Osteoblast (primary cell): ENCODE measurements at regions not wholly inside any gene's neighbourhood (a gene's known extent, or its start where the extent isn't known, plus 50 kb on each side); places are given as distances from the start of the nearest gene placed in this dataset.

Experiments used
- DNase-seq: peaks from one replicate; pipeline ENCODE4 v3.0.0; 2011; ENCODE audit warnings: low spot score, mixed read lengths; ENCODE audit not compliant: insufficient read length; ENCODE audit errors: missing footprints
- H2AFZ ChIP-seq: 2 replicates; pipeline ENCODE4 v1.6.0; 2011; ENCODE audit warnings: mild to moderate bottlenecking, low read length
- H3K27ac ChIP-seq: 2 replicates; pipeline ENCODE4 v1.5.1; 2011; ENCODE audit warnings: mild to moderate bottlenecking, low read depth, low read length, moderate library complexity
- H3K27me3 ChIP-seq: 2 replicates; pipeline ENCODE4 v1.6.0; 2012; ENCODE audit warnings: mild to moderate bottlenecking, control low read depth, inconsistent platforms, low read length, moderate library complexity; ENCODE audit not compliant: insufficient read depth
- H3K36me3 ChIP-seq: 2 replicates; pipeline ENCODE4 v1.5.1; 2011; ENCODE audit warnings: mild to moderate bottlenecking, low read length, control low read depth, moderate library complexity; ENCODE audit not compliant: insufficient read depth
- H3K4me1 ChIP-seq: 2 replicates; pipeline ENCODE4 v1.5.1; 2011; ENCODE audit warnings: mild to moderate bottlenecking, low read length, control low read depth, moderate library complexity; ENCODE audit not compliant: insufficient read depth
- H3K4me2 ChIP-seq: 2 replicates; pipeline ENCODE4 v1.6.0; 2011; ENCODE audit warnings: mild to moderate bottlenecking, low read length; ENCODE audit not compliant: insufficient read depth
- H3K4me3 ChIP-seq: fragments of 200-600 bp; sonication (generic); 3 replicates; pipeline ENCODE4 v1.5.1; 2012; ENCODE audit warnings: mild to moderate bottlenecking, low read length, inconsistent platforms; ENCODE audit not compliant: insufficient read depth
- H3K79me2 ChIP-seq: 2 replicates; pipeline ENCODE4 v1.6.0; 2012; ENCODE audit warnings: mild to moderate bottlenecking, low read length, control low read depth, inconsistent platforms; ENCODE audit not compliant: insufficient read depth
- H3K9me3 ChIP-seq: 2 replicates; pipeline ENCODE4 v1.5.1; 2011; ENCODE audit warnings: low read depth, low read length, control low read depth
- H4K20me1 ChIP-seq: 2 replicates; pipeline ENCODE4 v1.6.0; 2012; ENCODE audit warnings: mild to moderate bottlenecking, low read length, control low read depth; ENCODE audit not compliant: insufficient read depth
- TF ChIP-seq, protein P1 (sequence below): IDR thresholded peaks from 2 replicates; pipeline ENCODE4 v1.5.1; 2011; ENCODE audit warnings: mild to moderate bottlenecking, low read depth, low read length, moderate library complexity; ENCODE audit errors: extremely low read depth

- no peak for DNase-seq
- H3K36me3 ChIP-seq, result no peaks in the 10 kb centered on the region
- TF ChIP-seq, protein P1, sequence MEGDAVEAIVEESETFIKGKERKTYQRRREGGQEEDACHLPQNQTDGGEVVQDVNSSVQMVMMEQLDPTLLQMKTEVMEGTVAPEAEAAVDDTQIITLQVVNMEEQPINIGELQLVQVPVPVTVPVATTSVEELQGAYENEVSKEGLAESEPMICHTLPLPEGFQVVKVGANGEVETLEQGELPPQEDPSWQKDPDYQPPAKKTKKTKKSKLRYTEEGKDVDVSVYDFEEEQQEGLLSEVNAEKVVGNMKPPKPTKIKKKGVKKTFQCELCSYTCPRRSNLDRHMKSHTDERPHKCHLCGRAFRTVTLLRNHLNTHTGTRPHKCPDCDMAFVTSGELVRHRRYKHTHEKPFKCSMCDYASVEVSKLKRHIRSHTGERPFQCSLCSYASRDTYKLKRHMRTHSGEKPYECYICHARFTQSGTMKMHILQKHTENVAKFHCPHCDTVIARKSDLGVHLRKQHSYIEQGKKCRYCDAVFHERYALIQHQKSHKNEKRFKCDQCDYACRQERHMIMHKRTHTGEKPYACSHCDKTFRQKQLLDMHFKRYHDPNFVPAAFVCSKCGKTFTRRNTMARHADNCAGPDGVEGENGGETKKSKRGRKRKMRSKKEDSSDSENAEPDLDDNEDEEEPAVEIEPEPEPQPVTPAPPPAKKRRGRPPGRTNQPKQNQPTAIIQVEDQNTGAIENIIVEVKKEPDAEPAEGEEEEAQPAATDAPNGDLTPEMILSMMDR, result no peak
These were observed 63.4 kb upstream of the BTN3A2 start for GRCh38 chr6:26301638-26302037.

GRCh38 chr6:26302941-26303559 is 61.9 kb upstream of the BTN3A2 start:
- Histone ChIP-seq H3K9me3 (no peaks in the 10 kb centered on the region), H3K4me2 (no peak overlapping the region), H3K36me3 (no peaks in the 10 kb centered on the region), H3K4me3 (no peak overlapping the region), H3K27me3 (no peaks in the 10 kb centered on the region), H4K20me1 (no peaks in the 10 kb centered on the region), H3K27ac (no peak overlapping the region), H3K4me1 (no peaks in the 10 kb centered on the region), H3K79me2 (no peaks in the 10 kb centered on the region), H2AFZ (no peak overlapping the region)
- DNase-seq, result no peak
- TF ChIP-seq, protein P1, result no peak

More at GRCh38 chr6:26301638-26302037, 63.4 kb upstream of the BTN3A2 start:
- H3K4me2 ChIP-seq, result no peak overlapping the region
- no peak overlapping the region for H3K27ac ChIP-seq
- H3K4me1 ChIP-seq, result peaks cover 6% of the 10 kb centered on the region
- no peaks in the 10 kb centered on the region for H3K27me3 ChIP-seq
- H3K79me2 ChIP-seq, result no peaks in the 10 kb centered on the region
- H3K4me3 ChIP-seq, result no peak overlapping the region
- no peaks in the 10 kb centered on the region for H3K9me3 ChIP-seq
- no peaks in the 10 kb centered on the region for H4K20me1 ChIP-seq
- H2AFZ ChIP-seq, result no peak overlapping the region

DNA sequence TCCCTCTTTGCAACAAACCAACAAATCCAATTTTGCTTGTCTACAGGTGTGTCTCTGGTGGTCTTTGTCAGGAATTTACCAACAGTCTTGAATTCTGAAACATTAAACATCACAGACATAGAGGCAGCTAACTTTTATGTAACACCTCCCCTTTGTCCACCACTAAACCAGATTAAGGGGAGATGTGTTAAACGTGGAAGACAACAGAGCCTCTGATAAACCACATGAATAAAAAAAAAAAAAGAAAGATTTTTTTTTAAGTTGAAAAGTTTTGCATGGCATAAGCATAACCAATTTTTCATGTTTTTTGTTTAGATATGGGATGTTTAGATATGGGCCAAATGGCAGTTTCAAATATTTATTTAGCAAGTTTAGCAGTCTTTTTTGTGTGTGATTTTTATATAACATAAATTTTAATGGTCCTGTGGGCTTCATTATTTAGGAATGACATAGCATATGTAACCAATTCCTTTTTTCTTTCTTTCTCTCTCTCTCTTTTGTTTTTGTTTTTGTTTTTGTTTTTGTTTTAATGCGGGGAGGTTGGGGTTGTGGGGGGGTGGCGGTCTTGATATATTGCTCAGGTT is 60.7 kb upstream of the BTN3A2 start:
- Histone ChIP-seq H3K4me2 (no peak overlapping the region), H3K79me2 (no peaks in the 10 kb centered on the region), H3K36me3 (no peaks in the 10 kb centered on the region), H3K9me3 (no peaks in the 10 kb centered on the region), H3K27ac (peak overlapping the region; percentile 6), H4K20me1 (no peaks in the 10 kb centered on the region), H3K27me3 (no peaks in the 10 kb centered on the region), H3K4me1 (peaks cover under 1% of the 10 kb centered on the region), H3K4me3 (peak overlapping the region; percentile 54), H2AFZ (peak overlapping the region; percentile 63)
- DNase-seq, result no peak
- TF ChIP-seq, protein P1, result no peak

DNA sequence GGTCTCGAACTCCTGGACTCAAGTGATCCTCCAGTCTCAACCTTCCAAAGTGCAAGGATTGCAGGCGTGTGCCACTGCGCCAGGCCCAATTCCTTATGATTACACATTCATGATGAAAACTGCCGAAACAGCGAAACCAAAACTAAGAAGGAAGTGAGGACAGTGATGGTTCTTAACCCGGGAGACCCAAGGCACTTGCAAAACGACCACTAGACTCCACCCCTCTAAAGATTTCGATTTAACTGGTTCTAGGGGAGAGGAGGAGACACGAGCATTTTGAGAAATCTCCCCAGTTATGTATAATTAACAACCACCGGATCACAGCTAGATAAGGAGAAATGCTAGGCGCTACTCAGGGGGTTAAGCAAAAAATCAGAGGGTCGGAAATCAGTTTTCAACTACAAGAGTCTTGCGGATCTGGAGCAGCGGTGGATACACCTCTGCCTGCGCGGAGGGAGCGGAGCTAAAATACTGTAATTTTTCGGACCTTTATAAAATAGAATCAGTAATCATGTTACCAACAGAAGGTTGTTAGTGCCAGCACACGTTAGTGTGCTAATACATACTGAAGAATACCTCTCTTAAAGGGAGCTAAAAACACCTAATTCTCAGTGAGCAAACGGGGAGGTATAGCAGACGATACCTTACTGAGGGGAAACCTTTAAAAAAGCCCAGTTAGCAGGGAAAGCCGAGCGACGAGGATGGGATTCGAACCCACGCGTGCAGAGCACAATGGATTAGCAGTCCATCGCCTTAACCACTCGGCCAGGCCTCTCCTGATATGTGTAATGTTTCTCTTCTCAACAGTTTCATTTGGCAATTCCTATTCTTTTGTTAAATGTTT is 60.0 kb upstream of the BTN3A2 start:
- peak overlapping the region; percentile 6 for H3K27ac ChIP-seq
- TF ChIP-seq, protein P1, result no peak
- no peaks in the 10 kb centered on the region for H3K27me3 ChIP-seq
- peaks cover 7% of the 10 kb centered on the region for H3K4me1 ChIP-seq
- peak overlapping the region; percentile 68 for H3K4me2 ChIP-seq
- no peaks in the 10 kb centered on the region for H3K9me3 ChIP-seq
- peak overlapping the region; percentile 63 for H2AFZ ChIP-seq
- DNase-seq, result no peak
- H3K4me3 ChIP-seq, result peak overlapping the region; percentile 54
- H3K36me3 ChIP-seq, result no peaks in the 10 kb centered on the region
- H4K20me1 ChIP-seq, result no peaks in the 10 kb centered on the region
- H3K79me2 ChIP-seq, result no peaks in the 10 kb centered on the region
